ENCODE measurements at regions not wholly inside any gene's neighbourhood (a gene's known extent, or its start where the extent isn't known, plus 50 kb on each side); places are given as distances from the start of the nearest gene placed in this dataset.
"Not testable (repeated sequence)": the region's sequence is repeated elsewhere in the genome, so short reads cannot be mapped to it uniquely, and the experiment has no call there.

- TF ChIP-seq, protein P1, sequence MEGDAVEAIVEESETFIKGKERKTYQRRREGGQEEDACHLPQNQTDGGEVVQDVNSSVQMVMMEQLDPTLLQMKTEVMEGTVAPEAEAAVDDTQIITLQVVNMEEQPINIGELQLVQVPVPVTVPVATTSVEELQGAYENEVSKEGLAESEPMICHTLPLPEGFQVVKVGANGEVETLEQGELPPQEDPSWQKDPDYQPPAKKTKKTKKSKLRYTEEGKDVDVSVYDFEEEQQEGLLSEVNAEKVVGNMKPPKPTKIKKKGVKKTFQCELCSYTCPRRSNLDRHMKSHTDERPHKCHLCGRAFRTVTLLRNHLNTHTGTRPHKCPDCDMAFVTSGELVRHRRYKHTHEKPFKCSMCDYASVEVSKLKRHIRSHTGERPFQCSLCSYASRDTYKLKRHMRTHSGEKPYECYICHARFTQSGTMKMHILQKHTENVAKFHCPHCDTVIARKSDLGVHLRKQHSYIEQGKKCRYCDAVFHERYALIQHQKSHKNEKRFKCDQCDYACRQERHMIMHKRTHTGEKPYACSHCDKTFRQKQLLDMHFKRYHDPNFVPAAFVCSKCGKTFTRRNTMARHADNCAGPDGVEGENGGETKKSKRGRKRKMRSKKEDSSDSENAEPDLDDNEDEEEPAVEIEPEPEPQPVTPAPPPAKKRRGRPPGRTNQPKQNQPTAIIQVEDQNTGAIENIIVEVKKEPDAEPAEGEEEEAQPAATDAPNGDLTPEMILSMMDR (IDR thresholded peaks at IDR 0.05): peak in 5 of 6 experiments; percentile 43 to 62 (median 54)
- not testable (repeated sequence) for TF ChIP-seq POLR2A (IDR thresholded peaks at IDR 0.05)
These were observed 138.7 kb downstream of the KLRB1 start for GRCh38 chr12:9468998-9469397.

All from esophagus squamous epithelium (tissue), 4 donors.